ENCODE measurements at regions not wholly inside any gene's neighbourhood (a gene's known extent, or its start where the extent isn't known, plus 50 kb on each side); places are given as distances from the start of the nearest gene placed in this dataset.
A peak's percentile ranks its signal among the peaks of the same experiment; 100 is the strongest.

- H2BK5ac ChIP-seq (ENCODE audit: low read depth, low read length), result no peak overlapping the region
- WGBS, 2 experiments (ENCODE audit: extremely low coverage in 1 of 2, insufficient coverage in 1 of 2, insufficient read length in 1 of 2, insufficient replicate concordance in 2 of 2, low coverage in 1 of 2, low lambda C conversion rate in 2 of 2, missing lambda C conversion rate in 1 of 2), result 89% methylated on average over 10 of the region's 10 CpGs; no CpG with 5 or more reads in 1 of the 2 experiments
- H3K9me3 ChIP-seq (ENCODE audit: insufficient read depth in 2 of 2, low read depth in 1 of 2, low read length in 1 of 2), result no peaks in the 10 kb centered on the region
- no peak for FAIRE-seq
- no peak overlapping the region for H2AK5ac ChIP-seq (ENCODE audit: low read depth, low read length)
- no peak overlapping the region for H3K4me2 ChIP-seq (ENCODE audit: insufficient read depth in 1 of 2, low read depth in 2 of 2, low read length in 2 of 2)
- no peak overlapping the region for H2BK120ac ChIP-seq (replicated peaks; ENCODE audit: low read depth, low read length)
- peaks cover 5 to 21% (median 14%) of the 10 kb centered on the region in 4 experiments for H3K4me1 ChIP-seq (replicated peaks in 1 of 4; ENCODE audit: control insufficient read depth in 3 of 4, insufficient read depth in 4 of 4, low read length in 3 of 4)
- H4K91ac ChIP-seq (replicated peaks; ENCODE audit: insufficient read length, low read length), result peak overlapping the region; percentile 69
- H3K23me2 ChIP-seq (ENCODE audit: low read depth, low read length), result no peaks in the 10 kb centered on the region
- H4K20me1 ChIP-seq (replicated peaks in 1 of 2; ENCODE audit: control insufficient read depth in 1 of 2, insufficient read depth in 2 of 2, low read length in 2 of 2), result peaks cover 0 to 1% of the 10 kb centered on the region in 2 experiments
- no peak overlapping the region for H3K56ac ChIP-seq (replicated peaks; ENCODE audit: insufficient read length, low read depth, low read length)
- POLR2A ChIA-PET (ENCODE audit: partially characterized antibody), result no interaction called here
- peak overlapping the region; percentile 72; the same call in 1 of the 2 replicates for H2BK15ac ChIP-seq (ENCODE audit: low read length)
- no peak overlapping the region for H2AFZ ChIP-seq (ENCODE audit: low read length)
- no peak for DNase-seq (ENCODE audit: low read depth in 1 of 2, low spot score in 2 of 2)
- no peaks in the 10 kb centered on the region for H3K36me3 ChIP-seq (ENCODE audit: control insufficient read depth in 2 of 4, insufficient read depth in 4 of 4, low read length in 3 of 4)
- H4K8ac ChIP-seq (ENCODE audit: extremely low read depth, insufficient read depth, low read length), result no peak overlapping the region
- H3K4ac ChIP-seq (replicated peaks; ENCODE audit: insufficient read length, low read depth, low read length), result no peak overlapping the region
- no peak overlapping the region for H3K9ac ChIP-seq (replicated peaks in 1 of 4; ENCODE audit: extremely low read depth in 1 of 4, low read depth in 3 of 4, low read length in 3 of 4)
- no peak overlapping the region for H3K23ac ChIP-seq (ENCODE audit: insufficient read length)
- H3K79me2 ChIP-seq (ENCODE audit: control insufficient read depth in 1 of 2, insufficient read depth in 2 of 2, low read length in 2 of 2), result no peaks in the 10 kb centered on the region
- H2BK20ac ChIP-seq (ENCODE audit: low read length), result 0 out of 2 replicates have a peak overlapping the region, but pooled peaks have one; percentile 34
- peak overlapping the region; percentile 82 for H2BK12ac ChIP-seq (ENCODE audit: low read depth, low read length)
- no peak overlapping the region for H3K14ac ChIP-seq (ENCODE audit: insufficient read length)
- H3K27ac ChIP-seq (ENCODE audit: low read depth, low read length), result no peak overlapping the region
- no peaks in the 10 kb centered on the region for H3K79me1 ChIP-seq (ENCODE audit: low read depth, low read length)
- CTCF ChIA-PET (ENCODE audit: partially characterized antibody), result no interaction called here
- TF ChIP-seq ATF3 (IDR thresholded peaks at IDR 0.05; ENCODE audit: insufficient read depth, low read depth, low read length) (no peak), CEBPB (IDR thresholded peaks at IDR 0.05; ENCODE audit: low read depth, low read length) (no peak), POU5F1 (IDR thresholded peaks at IDR 0.05; ENCODE audit: low read depth, low read length) (no peak), JUND (IDR thresholded peaks at IDR 0.05; ENCODE audit: low read length) (no peak), SP4 (IDR thresholded peaks at IDR 0.05; ENCODE audit: low read length) (no peak)
- H3K4me3 ChIP-seq (ENCODE audit: extremely low read depth in 1 of 4, insufficient read depth in 2 of 4, low read depth in 3 of 4, low read length in 4 of 4), result no peak overlapping the region
- H3K27me3 ChIP-seq (replicated peaks in 1 of 4; ENCODE audit: control insufficient read depth in 3 of 4, extremely low read depth in 1 of 4, insufficient read depth in 3 of 4, low read length in 3 of 4), result no peaks in the 10 kb centered on the region
- no peak overlapping the region for H4K5ac ChIP-seq (ENCODE audit: insufficient read length, low read depth, low read length)
- no peak overlapping the region for H3K18ac ChIP-seq (ENCODE audit: extremely low read depth, low read length)
Observed at GRCh38 chr21:43308815-43309283, 118.1 kb downstream of the SIK1 start.

Data from H1 (cell line).